ENCODE measurements at regions not wholly inside any gene's neighbourhood (a gene's known extent, or its start where the extent isn't known, plus 50 kb on each side); places are given as distances from the start of the nearest gene placed in this dataset.

DNA sequence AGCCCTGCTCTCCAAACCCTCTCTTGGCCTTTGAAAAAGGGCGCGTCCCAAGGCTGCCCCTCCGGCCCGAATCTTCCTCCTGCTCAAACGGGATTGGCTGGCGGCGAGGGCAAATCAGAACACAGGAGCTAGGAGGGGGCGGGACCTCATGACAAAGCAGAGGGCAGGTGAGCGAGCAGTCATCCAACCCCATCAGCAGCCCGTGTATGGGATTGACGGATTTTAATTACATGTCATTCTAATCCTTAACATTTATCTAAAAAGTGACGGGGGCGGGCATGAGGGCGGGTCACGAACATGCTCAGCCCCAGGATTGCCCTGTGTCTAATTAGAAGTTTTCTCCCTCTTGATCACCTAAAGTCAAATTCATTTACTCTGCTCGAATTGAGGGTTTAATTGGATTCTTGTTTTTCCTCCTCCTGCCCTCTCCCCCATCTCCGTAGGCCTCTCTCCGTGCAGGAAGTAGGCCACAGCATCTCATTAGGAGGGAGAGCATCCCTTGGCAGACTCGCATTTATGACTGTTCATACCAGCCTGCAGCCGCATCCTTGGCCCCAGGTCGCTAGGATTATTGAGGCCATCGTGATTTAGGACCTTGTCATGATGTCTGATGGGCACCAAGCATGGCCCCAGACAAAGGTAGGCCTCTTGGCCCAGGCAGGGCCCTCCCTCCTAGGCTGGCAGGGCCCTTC lies 147.1 kb downstream of the CHST1 start:
- no peak for DNase-seq

- no peak for DNase-seq
Measured at GRCh38 chr11:45517171-45517770, 148.2 kb downstream of the CHST1 start.

DNA sequence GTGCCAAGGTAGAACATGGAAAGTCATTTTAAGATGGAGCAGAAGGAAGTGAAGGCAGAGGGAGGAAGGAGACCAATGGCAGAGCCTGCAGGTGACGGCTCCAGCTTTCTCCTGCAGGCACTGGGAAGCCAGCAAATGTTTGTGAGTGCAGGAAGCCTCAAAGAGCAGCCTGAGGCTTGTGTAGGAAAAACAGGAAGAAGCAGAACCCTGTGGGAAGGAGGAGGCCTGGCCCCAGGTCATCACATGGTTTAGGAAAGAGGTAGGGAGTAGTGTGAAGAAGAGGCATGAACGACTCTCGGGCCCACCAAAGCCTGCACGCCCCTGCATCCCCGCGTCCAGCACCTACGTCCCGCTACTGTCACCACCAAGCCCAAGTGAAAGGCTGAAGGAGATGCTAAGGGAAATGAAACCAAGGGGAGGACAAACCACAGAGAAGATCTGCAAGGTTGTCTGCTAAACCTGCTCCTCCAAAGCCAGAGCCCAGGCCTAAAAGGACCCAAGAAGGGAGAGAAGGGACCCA lies 151.5 kb downstream of the CHST1 start:
- DNase-seq, result no peak

DNA sequence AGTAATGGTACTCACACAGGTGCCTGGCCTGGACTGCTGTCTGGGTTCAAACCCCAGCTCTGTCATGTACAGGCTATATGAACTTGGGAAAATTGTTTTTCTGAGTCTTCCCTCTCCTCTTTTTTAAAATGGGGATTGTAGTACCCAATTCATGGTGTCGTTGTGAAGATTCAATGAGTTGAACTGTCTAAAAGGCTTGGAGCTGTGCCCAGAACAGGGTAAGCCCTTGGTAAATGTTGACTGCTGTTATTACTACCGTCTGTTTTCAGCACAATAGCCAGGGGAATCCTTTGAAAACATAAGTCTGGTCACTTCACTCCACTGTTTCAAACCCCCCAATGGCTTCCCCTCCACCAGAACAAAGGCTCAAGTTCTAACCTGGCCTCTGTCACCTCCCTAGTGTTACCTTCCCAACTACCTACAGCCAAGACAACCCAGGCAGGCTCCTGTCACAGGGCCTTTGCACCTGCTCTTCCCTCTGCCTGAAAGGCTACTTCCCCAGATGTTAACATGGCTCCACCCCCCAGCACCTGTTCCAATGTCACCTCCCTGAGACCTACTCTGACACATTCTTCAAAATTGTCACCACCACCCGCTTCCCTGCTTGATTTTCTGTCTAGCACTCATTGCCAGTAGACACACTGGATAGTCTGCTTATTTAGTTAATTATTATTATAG lies 152.8 kb downstream of the CHST1 start:
- DNase-seq, result peak; percentile 20

DNA sequence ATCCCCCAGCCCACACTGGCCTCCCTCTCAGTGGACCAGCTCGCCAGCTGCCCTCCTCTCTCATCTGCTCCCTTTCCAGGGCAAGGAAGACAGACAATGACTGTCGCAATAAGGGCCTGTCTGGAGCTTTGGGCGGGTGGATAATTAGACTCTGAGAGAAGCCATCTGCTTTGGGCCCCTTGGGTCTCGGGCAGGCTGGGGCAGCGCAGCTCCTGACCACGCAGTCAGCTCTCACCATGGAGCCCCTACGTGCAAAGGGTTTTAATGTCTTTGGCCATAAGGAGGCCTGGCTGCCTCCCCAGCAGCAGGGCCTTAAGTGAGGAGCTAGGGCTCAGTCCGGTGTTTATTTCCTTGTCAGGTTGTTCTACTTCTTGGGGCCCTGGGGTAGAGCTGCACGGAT lies 153.9 kb downstream of the CHST1 start:
- DNase-seq, result no peak

- DNase-seq, result no peak
Measured at GRCh38 chr11:45507916-45508315, 157.5 kb downstream of the CHST1 start.

DNA sequence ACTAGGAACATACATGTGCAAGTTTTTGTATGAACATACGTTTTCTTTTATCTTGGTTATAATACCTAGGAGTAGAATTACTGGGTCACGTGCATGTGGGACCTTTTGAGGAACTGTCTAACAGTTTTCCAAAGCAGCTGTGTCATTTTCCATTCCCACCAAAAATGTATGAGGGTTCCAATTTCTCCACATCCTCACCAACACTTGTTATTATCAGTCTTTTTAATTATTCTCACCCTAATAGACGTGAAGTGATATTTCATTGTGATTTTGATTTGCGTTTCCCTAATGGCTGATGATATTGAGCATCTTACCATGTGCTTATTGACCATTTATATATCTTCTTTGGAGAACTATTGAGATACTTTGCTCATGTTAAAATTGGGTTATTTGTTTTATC lies 162.1 kb downstream of the CHST1 start:
- no peak for DNase-seq

DNA sequence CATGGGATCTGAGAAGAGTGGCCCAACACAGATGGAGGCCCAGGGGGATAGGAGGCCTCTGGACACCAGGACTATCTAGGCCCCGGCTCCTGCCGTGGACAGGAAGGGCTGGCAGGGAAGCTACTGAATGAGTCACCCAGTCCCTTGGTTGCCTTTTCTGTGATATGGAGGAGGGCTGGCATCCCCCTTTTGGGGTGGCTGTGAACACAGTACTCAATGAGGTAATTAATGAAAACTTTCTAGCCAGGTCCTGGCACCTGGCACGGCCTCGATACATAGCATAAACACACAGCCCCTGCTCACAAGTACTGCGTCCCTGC lies 163.2 kb downstream of the CHST1 start:
- DNase-seq, result no peak

DNA sequence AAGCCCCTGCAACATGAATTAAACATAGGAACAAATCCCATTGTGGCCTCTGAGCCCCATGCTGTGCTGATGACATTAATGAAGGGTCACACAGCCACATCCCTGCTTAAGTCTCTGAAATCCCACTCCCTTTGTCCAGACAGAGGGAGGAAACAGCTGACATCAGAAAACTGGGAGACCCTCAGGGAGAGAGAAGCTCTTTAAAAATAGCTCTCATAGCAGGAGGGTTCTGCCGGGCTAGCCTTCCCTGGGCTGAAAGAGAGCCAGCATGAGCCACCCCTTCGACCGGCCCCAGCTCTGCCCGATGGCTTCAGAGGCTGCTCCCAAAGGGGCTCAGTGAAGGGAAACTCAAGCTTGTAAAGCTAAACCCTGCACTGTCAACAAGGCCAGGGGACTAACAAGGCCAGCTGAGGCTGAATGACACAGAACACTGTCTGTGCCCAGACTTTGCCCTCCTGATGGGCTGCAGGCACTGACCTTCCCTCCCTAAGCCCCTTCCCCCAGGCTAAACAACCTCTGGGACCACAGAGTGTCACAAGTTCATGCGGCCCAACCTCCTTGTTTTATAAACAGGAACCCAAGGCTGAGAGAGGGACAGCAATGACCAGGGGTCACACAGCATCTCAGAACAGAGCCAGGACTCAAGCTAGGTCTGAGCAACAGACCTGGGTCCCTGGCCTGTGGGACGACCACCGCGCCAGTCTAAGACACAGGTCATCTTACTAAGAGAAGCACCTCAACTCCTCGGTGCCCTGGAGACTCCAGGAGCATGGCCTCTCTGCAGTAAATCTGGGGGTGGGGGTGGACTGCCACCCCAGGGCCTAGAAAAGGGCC lies 163.8 kb downstream of the CHST1 start:
- no peak for DNase-seq

DNA sequence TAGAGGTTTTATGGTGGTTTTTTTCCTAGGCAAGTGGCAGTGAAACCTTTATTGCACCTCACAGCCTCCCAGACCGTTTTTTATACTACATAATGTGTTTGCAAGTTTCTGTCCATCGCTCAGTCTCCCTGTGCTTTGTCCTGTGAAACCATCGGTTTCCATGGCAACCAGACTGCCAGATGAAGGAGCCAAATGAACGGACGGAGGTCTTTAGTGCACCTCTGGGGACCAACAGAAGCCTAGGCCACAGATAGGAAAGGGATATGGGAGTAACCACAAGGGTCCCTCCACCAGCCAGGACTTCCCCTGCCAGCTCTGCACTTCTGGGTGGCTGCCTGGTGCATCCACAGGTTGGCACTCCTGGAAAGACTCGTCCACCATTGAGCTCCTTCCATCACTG lies 165.0 kb downstream of the CHST1 start:
- no peak for DNase-seq

- DNase-seq, result no peak
Measured at GRCh38 chr11:45494738-45495137, 170.7 kb downstream of the CHST1 start.

DNA sequence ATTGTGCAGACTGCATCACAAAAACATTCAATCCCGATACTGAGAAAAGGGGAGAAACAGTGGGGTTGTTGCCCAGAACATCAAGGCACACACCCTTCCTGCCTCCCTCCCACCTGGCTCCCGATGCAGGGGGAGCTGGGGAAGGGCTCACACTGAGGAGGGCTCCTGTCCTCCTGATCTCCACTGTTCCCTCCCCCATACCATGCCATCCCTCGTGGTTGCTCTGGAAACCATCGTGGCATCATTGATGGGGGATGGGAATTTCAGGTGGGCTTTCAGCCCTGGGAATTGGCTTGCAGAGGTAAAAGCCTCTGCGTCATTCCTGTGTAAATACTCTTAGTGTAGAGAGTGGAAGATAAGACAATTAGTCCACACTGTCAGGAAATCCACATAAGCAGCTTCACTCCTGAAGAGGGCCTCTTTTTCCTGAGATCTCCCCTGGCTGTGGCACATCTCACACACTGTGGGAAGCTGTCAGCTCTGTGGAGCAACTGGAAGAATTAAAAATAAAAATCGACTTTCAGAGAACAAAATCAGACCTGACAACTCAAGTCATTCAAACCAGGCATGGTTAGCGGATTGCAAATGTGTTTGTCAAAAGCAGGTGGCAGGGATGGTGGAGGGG lies 176.0 kb downstream of the CHST1 start:
- peak; percentile 60 for DNase-seq

- no peak for DNase-seq
Measured at GRCh38 chr11:45486461-45486860, 179.0 kb downstream of the CHST1 start.

DNA sequence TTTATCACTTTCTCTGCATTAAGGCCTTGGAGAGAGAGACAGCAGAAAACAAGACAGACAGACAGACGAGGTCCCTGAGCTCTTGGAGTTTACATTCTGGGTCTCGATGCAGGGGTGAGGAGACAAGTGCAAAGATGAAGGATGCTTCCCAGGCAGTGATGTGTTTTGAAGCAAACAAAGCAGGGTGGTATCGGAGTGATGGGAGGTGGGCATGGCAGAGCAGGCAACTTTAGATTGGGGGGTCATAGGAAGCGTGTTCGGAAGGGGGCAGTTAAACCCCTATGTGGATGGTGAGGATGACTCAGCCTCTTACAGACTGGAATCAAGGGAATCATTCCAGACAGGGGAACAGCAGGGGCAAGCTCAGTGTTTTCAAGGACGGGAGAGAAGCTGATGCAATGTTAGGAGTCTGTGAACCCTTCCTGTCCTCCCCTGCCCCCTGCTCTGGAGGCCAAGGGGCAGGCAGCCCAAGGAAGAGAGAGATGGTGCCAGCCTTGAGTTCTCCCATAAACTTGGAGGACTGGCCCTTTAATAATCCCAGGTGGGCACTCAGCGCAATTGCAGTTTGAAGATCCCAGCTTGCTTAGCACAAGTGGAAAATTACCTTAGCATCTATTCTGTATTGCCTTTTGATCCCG lies 180.2 kb downstream of the CHST1 start:
- DNase-seq, result no peak

DNA sequence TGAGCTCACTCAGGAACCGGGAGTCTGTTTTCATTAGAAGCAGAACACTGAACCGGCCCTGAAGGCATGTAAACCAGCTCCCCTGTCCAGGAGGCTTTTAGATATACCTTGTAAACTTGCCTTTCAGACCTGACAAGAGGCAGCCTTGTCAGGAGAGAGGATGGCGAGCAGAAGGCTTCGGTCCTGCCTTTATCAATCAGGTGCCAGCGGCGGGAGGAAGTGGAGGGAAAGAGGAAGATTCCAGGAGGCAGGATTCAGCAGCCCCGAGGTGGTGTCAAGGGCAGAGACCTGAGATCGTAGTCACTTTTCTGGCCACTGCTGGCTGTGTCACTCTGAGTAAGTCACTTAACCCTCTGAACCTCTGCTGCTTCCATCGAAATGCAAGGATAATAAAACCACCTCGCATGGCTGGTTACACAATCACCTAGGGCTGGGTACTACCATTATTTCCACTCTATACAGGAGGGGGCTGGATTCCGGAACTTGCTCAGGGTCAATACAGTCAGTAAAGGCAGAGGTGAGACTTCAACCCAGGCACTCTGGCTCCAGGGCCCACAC lies 181.0 kb downstream of the CHST1 start:
- DNase-seq, result no peak

GRCh38 chr11:45483416-45483815 lies 182.0 kb downstream of the CHST1 start:
- DNase-seq, result no peak

- DNase-seq, result no peak
Measured at GRCh38 chr11:45482331-45482730, 183.1 kb downstream of the CHST1 start.

DNA sequence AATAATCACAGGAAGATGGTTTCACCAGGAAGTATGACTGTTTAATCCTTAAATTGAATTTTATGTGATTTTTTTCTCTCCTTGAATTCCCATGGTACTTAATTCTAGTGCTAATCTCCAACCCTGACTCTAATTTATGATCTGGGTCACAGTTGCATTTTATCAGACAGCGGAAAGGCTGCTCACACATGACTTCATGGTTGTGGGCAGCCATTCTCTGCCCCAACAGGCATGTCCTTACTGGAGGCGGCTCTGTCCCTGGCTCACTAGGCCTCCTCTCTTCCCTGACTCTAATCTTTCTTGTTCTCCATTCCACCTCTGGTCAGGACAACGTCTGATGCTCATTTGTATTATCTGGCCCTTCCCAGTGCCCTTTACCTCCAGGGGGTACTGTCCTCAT lies 184.4 kb downstream of the CHST1 start:
- no peak for DNase-seq

DNA sequence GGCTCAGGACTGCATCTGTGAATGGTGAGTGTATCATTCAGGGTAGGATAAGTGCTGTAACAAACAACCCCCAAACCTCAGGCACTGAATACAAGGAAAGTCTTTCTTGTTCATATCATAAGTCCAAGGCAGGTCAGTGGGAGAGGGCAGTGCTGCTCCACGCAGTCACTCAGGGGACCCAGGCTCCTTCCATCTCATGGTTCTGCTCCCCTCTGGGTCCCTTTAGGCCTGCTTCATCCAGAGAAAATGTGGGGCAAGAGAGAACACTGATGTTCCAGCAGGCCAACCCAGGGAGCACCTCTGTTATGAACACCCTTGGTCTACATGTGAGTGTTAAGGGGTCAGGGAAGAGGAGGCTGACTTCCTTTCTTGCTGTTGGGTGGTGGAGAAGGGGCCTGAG lies 187.8 kb downstream of the CHST1 start:
- no peak for DNase-seq

- no peak for DNase-seq
Measured at GRCh38 chr11:45476126-45476525, 189.3 kb downstream of the CHST1 start.

GRCh38 chr11:45475173-45475572 lies 189.0 kb upstream of the SYT13 start:
- no peak for DNase-seq

- DNase-seq, result no peak
Measured at GRCh38 chr11:45473341-45473895, 187.3 kb upstream of the SYT13 start.

Measured in NCI-H2029 (cell line).